Stimulated activated CD8-positive, alpha-beta memory T cell treated with anti-CD3 and anti-CD28 coated beads, Interleukin-15, amount 100 ng/mL, for 4 hours (primary cell): ENCODE measurements at regions not wholly inside any gene's neighbourhood (a gene's known extent, or its start where the extent isn't known, plus 50 kb on each side); places are given as distances from the start of the nearest gene placed in this dataset.
A peak's percentile ranks its signal among the peaks of the same experiment; 100 is the strongest.

Experiments
- DNase-seq, 2 donors: peaks; one replicate each; pipeline ENCODE4 v3.0.0-alpha.2; 2020; ENCODE audit warnings: low read depth in 2 of 2

DNA sequence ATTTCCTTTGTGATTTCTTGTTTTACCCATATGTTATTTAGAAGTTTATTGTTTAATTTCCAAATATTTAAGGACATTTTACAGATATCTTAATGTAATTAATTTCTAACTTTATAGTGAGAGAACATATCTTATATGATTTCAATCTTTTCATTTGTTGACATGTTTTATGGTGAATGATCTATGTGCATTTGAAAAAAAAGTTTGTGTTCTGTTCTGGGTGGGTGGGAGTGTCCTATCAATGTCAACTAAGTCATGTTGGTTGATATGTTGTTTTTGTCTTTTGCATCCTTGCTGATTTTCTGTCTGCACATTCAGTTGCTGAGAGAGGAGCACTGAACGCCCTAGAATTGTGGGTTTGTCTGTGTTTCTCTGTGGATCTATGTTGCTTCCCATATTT, 50.3 kb upstream of the CBFA2T3 start:
- no peak for DNase-seq

DNA sequence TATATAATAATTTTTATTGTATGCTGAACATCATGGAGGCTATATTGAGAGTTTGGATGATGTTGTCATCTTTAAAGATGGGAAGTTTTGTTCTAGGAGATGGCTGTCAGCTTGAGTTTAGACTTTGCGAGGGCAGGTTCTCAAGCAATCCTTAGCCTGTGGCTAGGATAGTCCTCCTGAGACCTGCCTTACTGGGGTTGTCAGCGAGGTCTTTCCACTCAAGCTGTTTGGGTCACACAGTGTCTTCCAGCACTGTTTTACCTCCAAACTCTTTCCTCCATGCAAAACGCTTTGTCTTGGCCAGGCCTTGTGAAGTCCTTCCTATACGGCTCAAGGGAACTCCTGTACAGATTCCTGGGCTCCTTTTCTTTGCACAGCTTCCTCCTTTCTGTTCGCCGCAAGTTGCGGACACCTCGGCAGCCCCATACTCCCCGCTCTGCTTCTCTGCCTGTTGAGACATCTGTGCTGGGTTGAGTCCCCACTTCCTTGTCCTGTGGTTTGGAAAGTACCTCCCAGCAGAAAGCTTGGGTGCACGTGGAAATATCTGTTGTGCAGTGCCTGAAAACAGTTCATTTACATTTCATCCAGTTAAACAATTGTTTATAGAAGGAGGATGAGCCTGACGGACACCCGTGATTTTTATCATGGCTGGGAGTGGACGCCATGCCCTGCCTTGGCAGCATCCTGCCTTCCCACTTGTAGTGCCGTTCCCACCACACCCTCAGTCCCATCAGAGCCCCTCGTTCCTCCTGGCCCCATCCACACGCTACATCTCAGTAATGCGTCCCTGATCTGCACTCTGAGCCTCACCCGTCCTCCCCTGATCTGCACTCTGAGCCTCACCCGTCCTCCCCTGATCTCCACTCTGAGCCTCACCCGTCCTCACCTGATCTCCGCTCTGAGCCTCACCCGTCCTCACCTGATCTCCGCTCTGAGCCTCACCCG, 55.0 kb upstream of the CBFA2T3 start:
- DNase-seq: peak; percentile 17 to 29

DNA sequence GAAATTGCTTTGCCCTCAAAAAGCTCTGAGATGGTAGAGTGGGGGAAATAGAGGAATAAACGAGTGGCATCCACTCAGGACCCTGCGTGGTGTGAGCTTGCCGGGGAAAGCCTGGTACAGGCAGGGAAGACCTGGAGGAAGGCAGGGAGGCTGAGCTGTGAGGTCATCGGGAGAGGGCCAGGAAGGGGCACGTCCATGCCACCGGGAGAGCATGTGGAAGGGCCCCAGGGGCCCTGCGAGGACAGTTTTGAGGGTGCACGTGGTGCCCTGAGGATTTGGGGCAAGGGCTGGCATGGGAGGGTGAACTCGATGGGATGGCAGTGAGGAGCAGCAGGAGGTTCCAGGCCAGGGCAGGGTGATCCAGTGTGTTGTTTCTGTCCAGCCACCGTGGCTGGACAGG, 56.3 kb upstream of the CBFA2T3 start:
- DNase-seq: no peak

DNA sequence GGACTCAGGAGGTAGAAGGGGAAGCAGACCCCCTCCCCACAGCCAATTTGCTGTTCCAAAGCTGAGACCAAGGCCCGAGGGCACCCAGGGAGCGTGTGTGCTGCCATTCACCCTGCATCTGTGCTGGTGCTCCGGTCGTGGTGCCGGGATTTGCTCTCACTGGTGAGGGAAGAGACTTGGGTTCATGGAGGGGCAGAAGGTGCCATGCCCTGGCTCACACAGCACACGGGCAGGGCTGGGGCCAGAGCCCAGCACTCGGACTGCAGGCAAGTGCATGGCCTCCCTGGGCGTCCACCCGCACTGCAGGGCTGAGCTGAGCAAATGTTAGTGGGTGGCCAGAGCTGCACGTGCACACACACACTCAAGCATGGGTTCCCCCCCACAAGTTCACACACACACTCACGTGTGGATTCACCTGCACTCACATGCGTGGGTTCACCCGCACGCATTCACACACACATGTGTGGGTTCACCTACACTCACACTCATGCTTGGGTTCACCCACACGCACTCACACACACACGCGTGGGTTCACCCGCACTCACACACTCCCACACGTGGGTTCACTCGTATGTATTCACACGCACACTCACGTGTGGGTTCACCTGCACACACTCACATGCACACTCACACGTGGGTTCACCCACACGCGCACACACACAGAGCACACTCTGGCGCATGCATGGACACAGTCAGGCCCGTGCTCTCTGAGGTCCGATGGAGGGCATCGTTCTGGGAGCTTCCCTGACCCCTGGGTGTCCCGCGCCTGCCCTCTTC, 57.0 kb upstream of the CBFA2T3 start:
- DNase-seq: no peak

DNA sequence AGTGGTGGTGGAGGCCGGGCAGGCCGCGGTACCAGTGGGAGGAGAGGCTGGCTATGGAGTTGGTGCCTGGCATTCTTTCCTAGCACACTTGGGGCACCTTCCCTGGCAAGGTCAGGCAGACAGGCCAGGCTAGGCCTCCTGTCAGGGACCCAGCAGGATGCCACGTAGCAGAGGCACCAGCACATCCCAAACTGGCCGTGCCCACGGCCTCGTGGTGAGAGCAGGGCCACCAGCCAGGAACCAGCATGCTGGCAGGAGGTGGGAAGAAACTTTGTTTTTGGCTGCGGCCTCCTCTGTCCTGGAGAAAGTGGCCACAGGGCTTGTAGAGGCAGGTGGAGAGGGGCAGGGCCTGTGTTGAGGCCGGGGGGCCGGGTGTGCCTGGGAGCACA, 57.6 kb upstream of the CBFA2T3 start:
- no peak for DNase-seq

DNA sequence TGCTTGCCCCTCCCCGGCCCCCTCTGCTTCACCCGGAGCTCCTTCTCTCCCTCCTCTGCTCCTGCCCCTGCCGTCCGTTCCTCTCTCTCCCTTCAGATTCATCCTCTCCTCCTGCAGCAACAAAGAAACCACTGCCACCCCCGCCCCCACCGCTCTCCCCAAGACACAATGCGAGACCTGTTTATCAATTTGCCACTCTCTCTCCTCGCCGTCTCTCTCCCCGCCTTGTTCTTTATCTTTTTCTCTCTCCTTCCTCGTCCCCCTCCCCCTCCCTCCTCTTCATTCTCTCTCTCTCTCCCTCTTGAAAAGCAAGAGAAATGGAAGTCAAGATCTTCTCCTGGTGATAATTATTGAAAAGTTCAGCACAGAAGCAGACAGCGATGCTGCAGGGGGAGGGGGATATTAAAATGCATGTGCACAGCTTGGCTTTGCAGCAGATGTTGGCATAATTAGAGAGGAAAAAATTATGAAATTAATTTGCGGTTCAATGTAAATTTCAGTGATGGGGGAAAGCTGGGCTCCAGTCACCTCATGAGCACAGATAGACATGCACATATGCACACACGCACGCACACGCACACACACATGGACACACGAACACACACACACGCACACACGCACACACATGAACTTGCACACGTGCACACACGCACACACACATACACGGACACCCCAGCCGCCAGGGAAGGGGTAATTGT, 58.1 kb upstream of the CBFA2T3 start:
- no peak for DNase-seq

DNA sequence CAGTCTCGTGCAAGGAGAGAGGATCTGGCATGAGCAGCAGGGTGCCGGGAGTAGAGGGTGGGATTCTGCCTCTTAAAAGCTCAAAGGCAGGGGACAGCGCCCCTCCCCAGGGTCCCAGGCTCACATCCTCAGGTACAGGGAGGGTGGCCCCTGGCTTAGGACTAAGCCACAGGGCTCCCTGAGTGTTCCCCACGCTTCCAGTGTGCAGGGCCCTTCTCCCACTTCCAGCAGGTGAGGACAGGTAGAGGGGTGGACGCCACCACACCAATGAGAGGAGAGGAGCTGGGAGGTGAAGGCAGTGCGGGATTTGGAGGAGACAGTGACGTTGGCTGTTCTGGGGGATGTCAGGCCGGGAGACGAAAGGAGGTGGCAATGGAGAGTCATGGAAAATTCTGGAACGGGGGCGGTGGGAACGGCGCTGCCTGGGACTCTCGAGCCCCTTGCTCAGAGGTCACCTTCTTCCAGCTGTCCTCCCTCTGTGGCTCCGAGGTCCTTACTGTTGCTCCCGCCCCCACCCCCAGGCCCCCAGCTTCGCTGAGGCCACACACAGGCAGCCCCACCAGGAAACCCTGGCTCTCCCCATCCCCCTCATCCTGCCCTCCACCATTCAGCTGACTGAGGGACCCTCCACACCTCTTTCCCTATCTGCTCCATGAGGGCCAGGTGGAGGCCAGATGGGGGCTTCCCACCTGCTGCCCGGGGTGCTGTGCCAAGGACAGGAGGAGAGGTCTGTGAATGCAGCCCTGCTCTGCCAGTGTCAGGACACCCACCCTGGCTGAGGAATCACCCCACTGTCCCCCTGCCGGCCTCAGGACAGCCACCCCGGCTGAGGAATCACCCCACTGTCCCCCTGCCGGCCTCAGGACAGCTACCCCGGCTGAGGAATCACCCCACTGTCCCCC, 57.7 kb upstream of the ACSF3 start:
- no peak for DNase-seq

DNA sequence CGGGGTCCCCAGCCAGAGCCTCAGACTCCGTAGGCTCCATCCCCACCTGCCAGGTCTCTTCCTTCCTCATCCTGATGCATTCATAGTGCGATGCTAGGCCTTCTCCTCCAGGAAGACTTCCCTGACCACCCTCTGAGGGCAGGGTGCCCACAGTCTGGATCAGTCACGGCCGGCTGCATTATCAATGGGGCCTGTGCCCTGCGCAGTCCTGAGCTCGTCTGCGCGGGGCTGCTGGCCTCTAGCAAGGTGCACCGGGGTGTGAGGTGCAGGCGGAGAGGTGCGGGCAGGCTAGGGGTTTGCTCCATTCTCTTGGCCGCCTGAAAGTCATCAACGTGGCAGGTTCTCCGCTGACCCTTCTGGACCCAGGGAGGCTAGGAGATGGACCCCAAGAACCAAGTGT, 56.9 kb upstream of the ACSF3 start:
- no peak for DNase-seq

DNA sequence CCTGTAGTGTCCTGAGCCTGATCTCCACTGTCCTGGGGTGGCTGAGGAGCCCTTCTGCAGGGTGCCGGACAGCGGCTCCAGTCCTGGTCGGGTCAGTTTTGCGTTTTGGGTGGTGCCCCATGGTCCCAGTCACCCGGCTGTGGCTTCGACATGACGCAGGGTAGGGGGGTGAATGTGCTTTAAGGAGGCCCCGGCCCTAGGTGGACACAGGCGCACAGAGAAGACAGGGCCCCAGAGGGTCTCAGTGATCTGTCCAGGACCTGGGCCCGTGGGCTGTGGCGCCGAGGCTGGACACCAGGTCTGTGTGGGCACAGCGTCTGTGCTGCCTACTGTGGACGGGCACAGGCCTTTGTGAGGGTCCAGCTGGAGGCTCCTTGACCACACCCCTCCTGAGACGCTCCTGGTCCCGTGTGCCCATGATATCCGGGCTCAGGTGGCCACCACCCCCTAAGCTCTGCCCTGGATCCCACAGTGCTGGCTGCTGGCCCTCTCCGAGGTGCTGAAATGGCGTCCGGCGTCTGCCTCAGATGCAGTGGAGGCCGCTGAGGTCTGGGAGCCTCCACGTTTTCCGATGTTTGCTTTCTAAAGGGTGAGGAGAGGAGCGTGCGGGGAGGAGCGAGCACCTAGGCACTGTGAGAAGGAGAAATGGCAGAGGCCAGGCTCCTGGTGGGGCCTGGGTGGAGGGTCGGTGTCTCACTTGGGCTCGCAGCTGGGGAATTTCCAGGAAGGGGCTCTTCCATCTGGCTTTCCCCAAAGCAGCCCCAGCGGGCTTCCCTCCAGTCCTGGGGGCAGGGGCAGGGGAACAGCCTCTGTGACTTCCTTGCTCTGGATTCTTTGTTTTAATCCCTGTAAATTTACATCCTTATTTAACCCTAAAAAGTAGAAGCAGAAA, 56.1 kb upstream of the ACSF3 start:
- DNase-seq: no peak

DNA sequence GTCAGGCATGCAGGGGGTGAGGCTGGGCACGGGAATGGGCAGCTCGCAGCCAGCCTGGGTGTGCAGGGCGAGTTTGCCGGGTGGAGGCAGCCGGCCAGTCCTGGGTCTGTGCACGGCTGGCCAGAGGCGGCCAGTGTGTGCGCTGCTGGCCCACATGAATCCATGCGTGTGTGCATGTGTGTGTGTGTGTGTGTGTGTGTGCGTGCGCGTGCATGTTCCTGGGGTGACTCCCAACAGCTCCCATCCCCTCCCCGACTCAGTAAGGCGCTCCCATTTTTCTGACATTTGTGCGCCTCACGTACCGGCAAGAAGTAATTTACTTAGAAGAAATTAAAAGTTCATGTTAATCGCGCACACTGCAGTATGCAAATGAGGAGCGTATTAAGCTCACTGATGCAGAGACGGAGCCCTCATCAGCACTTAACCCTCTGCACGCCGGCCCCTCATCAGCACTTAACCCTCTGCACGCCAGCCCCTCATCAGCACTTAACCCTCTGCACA, 55.4 kb upstream of the ACSF3 start:
- DNase-seq: no peak

DNA sequence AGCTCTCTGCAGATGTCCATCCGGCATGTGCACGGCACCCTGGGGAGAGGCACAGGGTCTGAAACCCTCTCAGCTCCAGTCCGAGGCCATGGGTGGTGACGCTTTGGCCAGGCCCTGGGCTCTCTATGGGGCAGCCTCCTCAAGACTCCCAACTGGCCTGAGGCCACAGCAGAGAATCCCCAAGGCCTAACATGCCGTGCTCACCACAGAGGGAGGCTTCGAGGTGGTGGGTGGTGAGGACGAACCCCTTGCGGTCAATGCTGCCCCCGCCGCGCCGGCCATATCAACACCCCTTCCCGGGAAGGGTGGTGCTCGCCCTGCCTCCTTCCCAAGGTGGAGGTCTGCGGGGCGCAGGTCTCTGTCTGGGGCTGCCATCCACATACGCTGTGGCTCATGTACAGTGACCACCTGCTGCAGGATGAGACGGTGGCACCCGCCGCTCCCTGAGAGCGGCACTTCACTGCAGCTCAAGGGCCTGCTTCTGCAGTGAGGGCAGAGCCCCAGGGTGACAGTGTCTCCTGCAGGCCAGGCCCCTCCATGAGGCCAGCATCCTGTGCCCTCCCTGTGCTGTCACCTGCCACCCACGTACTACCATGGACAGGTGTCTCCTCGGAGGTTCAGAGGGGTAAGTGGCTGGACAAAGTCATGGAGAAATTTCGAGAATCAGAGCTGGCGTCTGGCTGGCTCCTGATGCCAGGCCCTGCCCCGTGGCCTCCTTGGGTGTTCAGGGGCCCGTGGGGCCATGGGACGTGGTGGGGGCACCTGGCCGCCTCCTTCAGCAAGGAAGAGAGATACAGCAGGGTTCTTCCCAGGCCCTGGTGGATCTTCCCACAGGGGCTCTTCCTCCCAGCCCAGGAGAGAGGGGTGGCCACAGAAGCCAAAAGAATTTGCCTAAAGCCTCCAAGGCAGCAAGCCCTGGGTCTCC, 54.6 kb upstream of the ACSF3 start:
- DNase-seq: no peak

DNA sequence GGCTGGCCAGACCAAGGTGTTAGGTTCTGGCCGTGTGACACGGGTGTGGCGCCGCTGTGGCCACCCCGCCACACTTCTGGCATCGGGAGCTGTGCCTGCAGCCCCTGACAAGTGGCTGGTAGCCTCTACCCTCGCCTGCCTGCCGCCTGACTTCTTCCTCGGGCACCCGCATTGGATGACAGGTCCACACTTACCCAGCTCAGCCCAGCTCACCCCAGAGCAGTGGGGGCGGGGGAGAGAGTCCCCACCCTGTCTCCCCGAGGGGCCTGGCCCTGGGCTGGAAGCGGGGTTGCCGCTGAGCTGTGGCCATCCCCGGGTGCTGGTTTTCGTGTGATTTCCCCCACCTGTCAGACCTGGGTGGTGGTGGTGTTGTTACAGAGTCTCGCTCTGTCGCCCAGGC, 53.9 kb upstream of the ACSF3 start:
- DNase-seq: no peak

DNA sequence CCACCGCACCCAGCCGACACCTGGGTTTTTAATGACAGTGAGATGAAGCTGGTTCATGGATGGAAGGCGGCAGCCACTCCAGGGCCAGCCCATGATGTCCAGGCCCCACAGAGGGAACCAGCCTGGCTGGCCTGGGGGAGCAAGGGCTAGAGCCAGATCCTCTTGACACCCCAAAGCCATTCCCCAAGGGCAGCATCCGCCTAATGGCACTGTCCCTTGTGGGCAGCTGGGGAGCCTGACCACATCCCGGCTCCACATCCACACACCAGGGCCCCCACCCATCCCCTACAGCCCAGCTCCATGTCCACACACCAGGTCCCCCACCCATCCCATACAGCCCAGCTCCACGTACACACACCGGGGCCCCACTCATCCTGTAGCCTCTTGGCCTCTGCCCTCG, 53.3 kb upstream of the ACSF3 start:
- DNase-seq: no peak

DNA sequence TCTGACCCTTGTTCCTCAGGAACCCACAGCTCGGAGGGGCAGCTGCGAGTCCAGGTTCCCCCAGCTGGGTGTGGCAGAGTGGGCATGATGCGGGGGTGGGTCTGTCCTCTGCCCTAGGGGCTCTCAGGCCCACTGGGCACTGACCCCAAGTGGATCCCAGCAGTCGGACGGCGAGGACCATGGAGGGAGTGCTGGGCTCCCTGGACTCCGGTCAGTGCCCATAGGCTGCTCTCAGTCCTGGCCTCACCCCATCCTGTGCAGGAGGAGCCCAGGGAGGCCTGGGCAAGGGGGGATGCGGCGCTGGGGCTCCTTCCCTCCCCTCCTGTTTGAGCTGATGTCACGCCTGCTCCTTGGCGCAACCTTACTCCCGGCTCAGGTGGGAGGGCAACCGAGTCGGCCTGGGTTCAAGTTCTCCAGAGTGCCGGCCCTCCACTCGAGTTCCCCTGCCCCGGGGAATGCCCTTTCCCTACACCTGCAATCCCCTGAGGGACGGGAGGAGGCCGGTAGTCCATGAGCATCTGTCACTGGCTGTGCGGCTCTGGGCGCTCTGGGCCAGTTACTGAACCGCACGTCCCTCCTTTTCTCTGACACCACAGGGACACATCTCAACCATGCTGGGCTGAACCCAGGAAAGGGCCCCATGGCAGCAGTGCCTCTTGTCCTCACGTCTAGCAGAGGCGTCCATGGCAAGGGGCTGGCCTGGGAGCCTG, 52.6 kb upstream of the ACSF3 start:
- DNase-seq: no peak

DNA sequence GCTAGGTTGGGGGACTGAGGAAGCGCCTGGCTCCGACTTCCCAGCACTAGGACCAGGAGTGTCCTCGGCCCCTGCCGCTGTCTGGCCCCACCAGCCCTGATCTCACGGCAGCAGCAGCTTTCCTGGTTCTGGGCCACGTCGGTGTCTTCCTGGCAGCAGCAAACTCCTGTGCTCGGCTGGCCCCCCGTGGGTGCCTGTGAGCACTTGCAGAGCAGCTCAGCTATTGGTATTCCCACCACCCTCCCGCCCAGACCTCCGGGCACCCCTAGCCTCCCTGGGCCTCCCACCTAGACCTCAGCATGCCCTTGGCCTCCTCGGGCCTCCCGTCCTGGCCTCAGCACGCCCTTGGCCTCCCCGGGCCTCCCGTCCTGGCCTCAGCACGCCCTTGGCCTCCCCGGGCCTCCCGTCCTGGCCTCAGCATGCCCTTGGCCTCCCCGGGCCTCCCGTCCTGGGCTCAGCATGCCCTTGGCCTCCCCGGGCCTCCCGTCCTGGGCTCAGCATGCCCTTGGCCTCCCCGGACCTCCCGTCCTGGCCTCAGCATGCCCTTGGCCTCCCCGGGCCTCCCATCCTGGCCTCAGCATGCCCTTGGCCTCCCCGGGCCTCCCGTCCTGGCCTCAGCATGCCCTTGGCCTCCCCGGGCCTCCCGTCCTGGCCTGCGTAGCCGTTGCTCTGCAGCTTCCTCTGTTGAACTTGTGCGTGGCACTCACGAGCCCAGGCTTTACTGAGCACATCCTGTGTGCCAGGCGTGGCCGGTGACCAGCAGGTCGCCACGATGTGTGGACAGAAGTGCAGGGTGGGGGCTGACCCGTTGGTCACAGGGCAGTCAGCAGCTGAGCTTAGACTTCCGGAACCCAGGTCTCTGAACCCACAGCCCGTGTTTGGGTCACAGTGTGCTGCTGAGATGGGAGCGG, 51.8 kb upstream of the ACSF3 start:
- no peak for DNase-seq

DNA sequence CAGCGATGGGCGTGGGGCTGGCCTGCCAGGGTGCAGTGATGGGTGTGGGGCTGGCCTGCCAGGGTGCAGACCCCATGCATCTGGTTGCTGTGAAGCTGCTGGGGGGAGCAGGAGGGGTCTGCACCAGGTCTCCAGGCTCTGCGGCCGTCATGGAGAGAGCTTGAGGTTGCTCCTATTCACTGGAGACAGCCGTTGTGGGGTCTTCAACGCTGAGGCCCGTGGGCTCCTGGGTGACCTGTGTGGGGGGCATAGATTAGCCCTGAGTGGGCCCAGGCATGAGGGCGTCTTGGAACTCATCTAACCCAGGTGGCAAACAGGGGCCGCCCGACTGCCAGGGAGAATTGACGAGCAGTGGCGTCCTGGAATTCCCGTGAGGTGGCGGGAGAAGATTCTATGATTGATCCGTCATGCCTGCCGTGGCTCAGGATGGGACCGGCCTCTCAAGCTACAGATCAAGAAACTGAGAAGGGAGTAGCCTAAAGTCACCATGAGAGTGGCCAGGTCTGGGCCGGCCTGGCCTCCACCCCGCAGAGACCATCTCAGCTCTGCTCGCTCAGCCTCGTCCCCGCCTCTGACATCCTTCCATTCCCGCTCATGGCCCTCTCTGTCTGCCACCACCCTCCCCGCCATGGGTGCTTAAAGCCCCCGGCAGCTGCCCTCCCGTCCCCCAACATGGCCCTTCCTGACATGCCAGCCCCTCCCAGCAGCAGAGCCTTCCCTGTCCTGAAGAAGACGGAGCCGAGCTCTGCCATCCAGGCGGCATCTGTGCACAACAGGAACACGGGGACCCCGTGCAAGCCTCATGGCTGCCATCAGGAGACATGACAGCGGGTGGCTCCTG, 50.7 kb upstream of the ACSF3 start:
- no peak for DNase-seq
